GM19351 (cell line): ENCODE measurements at regions not wholly inside any gene's neighbourhood (a gene's known extent, or its start where the extent isn't known, plus 50 kb on each side); places are given as distances from the start of the nearest gene placed in this dataset.
"Not testable (repeated sequence)": the region's sequence is repeated elsewhere in the genome, so short reads cannot be mapped to it uniquely, and the experiment has no call there.

Experiments
- ATAC-seq: cut with Tn5 transposase; IDR thresholded peaks from one replicate; pipeline ENCODE4 v1.9.1; 2021; ENCODE audit warnings: mild to moderate bottlenecking, moderate library complexity; ENCODE audit not compliant: unreplicated experiment

DNA sequence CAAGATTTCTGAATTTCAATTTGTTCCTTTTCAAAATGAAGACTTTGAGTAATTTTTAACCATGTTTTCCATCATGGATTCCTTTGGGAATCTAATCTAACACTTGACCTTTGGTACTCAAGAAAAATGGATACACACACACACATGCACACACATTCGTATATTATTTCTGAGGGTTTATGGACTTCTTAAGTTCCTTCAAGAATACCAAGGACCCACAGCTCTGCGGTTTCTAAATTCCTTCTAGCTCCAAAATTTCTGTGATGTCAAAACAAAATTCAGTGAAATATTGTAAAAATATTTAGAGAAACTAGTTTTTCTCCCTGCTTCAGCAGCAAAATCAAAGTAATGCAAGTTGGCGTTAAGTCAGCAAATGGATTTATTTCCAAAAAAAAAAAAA, 98.3 kb upstream of the FAM13C start:
- ATAC-seq = no peak

DNA sequence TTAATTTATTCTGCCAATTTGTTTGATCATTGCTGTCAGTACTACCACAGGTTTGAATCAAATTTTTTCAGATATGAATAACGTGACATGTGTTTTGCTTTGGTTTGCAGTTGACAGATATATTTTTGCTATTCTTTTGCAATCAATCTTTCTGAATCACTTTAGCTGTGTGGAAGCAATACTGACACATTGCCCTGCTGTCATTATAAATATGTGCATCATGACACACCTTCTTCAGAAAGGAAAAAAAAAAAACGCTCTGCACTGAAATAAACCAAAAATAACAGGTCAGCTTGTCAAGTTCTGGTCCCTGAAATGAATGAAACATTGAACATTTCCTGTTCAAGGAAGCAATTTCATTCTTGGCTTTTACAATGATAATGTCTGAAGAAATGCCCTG, 93.8 kb upstream of the FAM13C start:
- ATAC-seq = no peak

DNA sequence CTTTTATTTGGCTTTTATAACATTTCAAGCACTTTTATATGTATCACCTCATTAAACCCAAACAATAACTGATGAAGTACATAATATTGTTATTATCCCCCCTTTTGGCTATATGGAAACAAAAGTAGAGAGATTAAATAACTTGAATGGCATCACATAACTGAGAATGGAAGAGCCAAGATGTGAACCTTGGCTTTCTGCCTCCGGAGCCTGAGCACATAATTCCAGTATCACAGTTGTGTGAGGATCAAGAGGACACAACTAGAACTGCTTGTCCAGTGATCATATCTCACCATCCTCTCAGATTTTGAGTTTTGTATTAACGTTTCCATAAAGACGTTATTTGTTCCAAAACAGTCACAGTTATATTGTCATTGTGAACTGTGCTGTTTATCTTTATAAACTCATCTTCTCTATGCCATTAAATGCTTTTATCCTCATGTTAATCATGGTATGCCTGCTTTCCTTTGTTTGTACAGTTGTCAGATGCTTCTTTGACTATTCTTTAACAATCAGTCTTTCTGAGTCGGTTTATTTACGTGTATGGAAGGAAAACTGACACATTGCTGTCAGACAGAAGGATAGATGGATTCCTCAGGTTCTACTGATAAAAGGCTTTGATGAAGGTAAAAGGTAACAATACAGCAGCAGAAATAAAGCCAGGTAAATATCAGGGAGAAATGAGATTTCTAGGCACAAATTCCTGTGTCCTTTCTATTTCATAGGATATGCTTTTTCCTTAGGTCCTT, 92.0 kb upstream of the FAM13C start:
- no peak for ATAC-seq

DNA sequence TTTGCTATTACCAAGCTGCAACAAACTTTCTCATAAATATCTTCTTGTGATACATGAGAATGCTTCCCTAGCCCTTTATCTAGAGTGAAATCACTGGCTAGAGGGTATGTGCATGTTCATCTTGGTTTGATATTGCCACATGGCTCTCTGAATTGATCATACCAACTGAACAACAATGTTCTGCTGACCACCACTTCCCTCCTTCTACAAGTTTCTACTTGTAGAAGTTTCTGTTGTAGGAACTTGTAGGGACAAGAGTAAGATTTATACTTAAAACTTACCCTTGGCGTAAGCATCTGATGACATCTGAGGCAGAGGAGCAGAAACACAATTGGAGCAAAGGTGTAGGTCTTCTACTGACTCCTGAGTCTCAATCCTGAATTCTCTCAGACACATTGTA, 86.3 kb upstream of the FAM13C start:
- ATAC-seq = no peak

DNA sequence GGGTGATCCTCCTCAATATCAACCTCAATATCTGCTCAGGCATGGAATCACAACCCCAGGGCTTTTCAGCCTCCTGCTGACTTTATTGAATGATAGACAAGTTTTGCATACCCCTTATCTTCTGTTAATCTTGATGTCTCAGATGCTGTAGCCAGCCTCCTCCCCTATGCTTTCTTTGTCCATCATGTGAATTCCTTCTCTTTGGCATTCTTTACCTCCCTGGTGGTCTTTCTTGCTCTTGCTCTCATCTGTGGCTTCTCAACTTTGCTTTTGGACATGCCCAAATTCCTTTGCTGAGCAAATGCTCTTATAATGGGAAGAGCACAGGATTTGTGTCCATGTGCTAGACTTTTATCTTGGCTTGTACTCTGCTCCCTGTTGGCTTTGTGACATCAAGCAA, 73.4 kb upstream of the FAM13C start:
- no peak for ATAC-seq

DNA sequence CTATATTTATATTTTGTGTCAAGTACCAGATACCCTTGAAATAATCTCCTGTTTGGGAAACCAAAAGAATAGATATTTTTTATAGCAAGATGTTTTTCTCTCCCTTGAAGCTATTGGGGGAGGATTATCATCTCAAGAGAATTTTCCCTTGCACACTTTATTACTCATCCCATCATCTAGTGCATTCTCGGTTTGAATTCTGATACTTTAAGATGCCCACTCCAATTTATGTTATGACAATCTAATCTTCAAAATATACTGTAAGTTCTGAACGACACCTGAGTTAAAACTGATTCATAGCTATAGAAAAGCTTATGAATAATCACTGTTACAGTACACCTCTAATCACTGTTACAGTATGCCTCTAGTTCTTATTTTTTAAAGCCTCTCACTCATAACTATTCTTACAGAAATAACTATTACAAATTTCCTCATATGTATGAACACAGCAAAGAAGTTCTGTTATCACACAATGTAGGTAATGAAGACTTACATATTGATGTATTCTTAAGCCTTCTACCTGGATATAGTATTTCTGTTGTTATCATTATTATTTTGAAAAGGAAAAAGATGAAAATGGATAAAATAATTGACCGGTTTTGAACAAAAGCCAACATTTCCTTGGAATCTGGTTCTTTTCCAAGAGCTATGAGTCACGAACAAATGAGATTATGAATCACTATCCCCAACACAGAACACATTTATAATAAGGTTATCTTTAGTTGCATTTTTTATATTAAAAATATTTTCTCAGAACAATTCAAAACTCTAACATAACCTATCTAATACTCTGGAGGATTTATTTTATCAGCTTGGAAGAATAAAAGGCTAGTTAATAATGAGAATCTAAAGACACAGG, 72.3 kb upstream of the FAM13C start:
- no peak for ATAC-seq

DNA sequence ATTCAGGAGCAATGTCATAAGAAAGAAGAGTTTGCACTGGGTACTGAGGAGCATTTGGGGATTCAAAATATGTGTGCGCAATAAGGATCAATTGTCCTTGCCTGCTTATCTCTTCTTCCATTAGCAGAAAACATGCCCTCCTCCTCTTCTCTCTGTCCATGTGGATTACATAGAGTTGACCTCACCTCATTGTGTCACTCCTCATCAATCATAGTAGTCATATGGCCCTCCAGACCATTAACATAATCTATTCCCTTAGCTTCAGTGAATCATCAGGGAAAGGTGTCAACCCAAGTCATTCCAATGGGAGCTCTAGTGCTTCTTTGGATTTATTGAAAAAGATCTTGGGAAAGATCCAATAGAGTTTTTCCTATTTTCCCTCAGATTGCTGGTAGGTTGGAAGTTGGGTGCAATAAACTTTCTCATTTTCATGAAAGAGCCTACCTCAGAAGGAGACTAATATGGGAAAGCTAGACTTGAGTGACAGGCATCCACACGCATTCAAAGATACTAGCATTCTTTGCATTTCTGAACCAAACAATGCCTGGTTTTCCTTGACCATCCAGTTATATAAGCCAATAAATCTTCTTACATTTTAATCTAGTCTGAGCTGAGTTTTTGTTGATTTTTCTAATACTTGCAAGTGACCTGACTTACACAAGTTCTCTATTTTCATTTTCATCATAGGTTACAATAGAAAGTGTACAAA, 71.5 kb upstream of the FAM13C start:
- no peak for ATAC-seq

DNA sequence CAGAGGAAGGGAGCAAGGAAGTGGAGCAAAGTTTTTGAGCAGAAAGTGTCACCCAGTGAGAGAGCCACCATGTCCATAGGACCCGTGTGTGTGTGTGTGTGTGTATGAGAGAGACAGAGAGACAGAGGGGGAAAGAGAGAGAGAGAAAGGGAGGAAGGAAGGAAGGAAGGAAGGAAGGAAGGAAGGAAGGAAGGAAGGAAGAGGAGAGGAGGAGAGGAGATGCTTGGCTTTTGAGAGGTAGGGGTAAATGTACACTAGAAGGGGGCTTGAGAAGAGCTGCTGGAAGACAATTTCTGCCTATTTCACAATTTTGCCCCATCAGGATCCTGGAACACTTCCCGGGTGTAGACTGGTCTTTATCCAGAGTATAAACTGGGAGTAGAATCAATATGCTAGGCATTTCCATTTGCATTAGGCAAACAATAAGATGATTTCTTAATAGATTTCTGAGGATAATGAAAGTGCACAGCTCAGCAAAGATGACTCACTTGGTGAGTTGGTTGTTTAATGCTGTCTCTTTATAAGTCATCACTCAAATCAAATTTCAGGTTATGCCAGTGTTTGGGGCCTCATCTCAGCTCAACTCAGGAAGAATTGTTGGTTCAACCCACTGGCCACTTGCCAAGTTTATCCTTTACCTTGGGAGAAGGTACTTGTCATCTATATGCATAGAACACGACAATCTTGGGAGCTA, 70.0 kb upstream of the FAM13C start:
- no peak for ATAC-seq

DNA sequence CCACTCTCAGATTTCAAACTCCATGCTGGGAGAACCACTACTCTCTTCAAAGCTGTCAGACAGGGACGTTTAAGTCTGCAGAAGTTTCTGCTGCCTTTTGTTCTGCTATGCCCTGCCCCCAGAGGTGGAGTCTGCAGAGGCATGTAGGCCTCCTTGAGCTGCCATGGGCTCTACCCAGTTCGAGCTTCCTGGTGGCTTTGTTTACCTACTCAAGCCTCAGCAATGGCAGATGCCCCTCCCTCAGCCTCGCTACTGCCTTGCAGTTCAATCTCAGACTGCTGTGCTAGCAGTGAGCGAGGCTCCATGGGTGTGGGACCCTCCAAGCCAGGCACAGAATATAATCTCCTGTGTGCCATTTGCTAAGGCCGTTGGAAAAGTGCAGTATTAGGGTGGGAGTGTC, 51.4 kb upstream of the FAM13C start:
- ATAC-seq = not testable (repeated sequence)
